ENCODE measurements at regions not wholly inside any gene's neighbourhood (a gene's known extent, or its start where the extent isn't known, plus 50 kb on each side); places are given as distances from the start of the nearest gene placed in this dataset.

- 67 to 74% methylated on average over 5 of the region's 5 CpGs for WGBS, 2 donors
- Histone ChIP-seq H3K36me3 (no peaks in the 10 kb centered on the region), H3K4me1 (no peaks in the 10 kb centered on the region), H3K4me3 (no peak overlapping the region), H3K27me3 (peaks cover 0 to 32% (median 17%) of the 10 kb centered on the region in 7 donors), H3K27ac (no peak overlapping the region), H3K9me3 (no peaks in the 10 kb centered on the region)
- intact Hi-C loops (cut with DNase I): no loop called here
- no peak for TF ChIP-seq CTCF (IDR thresholded peaks at IDR 0.05)
- ATAC-seq: no peak
- DNase-seq: no peak
Measured at GRCh38 chr10:130746311-130746710, 565.2 kb downstream of the TCERG1L start.

GRCh38 chr10:130747356-130747755, 564.2 kb downstream of the TCERG1L start:
- H3K27me3 ChIP-seq: peaks cover 0 to 29% (median 13%) of the 10 kb centered on the region in 7 donors

GRCh38 chr10:130747946-130748345, 563.6 kb downstream of the TCERG1L start:
- WGBS, 2 donors: 86 to 90% methylated on average over 13 of the region's 13 CpGs
- no peaks in the 10 kb centered on the region for H3K4me1 ChIP-seq

More at GRCh38 chr10:130747356-130747755, 564.2 kb downstream of the TCERG1L start:
- no peak for TF ChIP-seq CTCF (IDR thresholded peaks at IDR 0.05)
- intact Hi-C loops (cut with DNase I): no loop called here
- 59 to 63% methylated on average over 11 of the region's 11 CpGs for WGBS, 2 donors
- Histone ChIP-seq H3K27ac (no peak overlapping the region), H3K9me3 (no peaks in the 10 kb centered on the region), H3K4me3 (no peak overlapping the region), H3K4me1 (no peaks in the 10 kb centered on the region), H3K36me3 (no peaks in the 10 kb centered on the region)
- ATAC-seq (no peak), DNase-seq (no peak)

GRCh38 chr10:130748409-130749057, 563.0 kb downstream of the TCERG1L start:
- no peak overlapping the region for H3K4me3 ChIP-seq
- no peak for TF ChIP-seq CTCF (IDR thresholded peaks at IDR 0.05)
- H3K27me3 ChIP-seq: peaks cover 0 to 23% (median 12%) of the 10 kb centered on the region in 7 donors
- no peaks in the 10 kb centered on the region for H3K9me3 ChIP-seq
- intact Hi-C loops (cut with DNase I): no loop called here
- DNase-seq (no peak), ATAC-seq (no peak)
- no peaks in the 10 kb centered on the region for H3K4me1 ChIP-seq
- WGBS, 2 donors: 58 to 65% methylated on average over 14 of the region's 14 CpGs
- H3K36me3 ChIP-seq: no peaks in the 10 kb centered on the region
- H3K27ac ChIP-seq: no peak overlapping the region

More at GRCh38 chr10:130747946-130748345, 563.6 kb downstream of the TCERG1L start:
- no peak overlapping the region for H3K4me3 ChIP-seq
- peaks cover 0 to 28% (median 12%) of the 10 kb centered on the region in 7 donors for H3K27me3 ChIP-seq
- H3K36me3 ChIP-seq: no peaks in the 10 kb centered on the region
- no peak for TF ChIP-seq CTCF (IDR thresholded peaks at IDR 0.05)
- no peak overlapping the region for H3K27ac ChIP-seq
- ATAC-seq (no peak), DNase-seq (no peak)
- H3K9me3 ChIP-seq: no peaks in the 10 kb centered on the region
- intact Hi-C loops (cut with DNase I): no loop called here
